OCI-LY1 (cell line): ENCODE measurements at regions not wholly inside any gene's neighbourhood (a gene's known extent, or its start where the extent isn't known, plus 50 kb on each side); places are given as distances from the start of the nearest gene placed in this dataset.

Experiments
- H2AFZ ChIP-seq: fragments of 200-600 bp; sonication (generic), shearing (Covaris generic); 2 replicates; pipeline ENCODE4 v1.6.0; 2014; ENCODE audit warnings: antibody characterized with exemption, mild to moderate bottlenecking, low read length
- H3F3A ChIP-seq: fragments of 200-600 bp; sonication (generic), shearing (Covaris generic); 2 replicates; pipeline ENCODE4 v1.6.0; 2014; ENCODE audit warnings: mild to moderate bottlenecking, antibody characterized with exemption, low read length, moderate library complexity; ENCODE audit not compliant: insufficient read depth
- H3K27ac ChIP-seq: fragments of 200-600 bp; sonication (generic); 2 replicates; pipeline ENCODE4 v1.5.1; 2014; ENCODE audit warnings: low read length, mixed run types, mild to moderate bottlenecking, low read depth; ENCODE audit not compliant: poor library complexity, severe bottlenecking
- H3K27me3 ChIP-seq: fragments of 200-600 bp; sonication (generic); 2 replicates; pipeline ENCODE4 v1.6.0; 2014; ENCODE audit warnings: antibody characterized with exemption, mild to moderate bottlenecking, low read length, moderate library complexity; ENCODE audit not compliant: insufficient read depth
- H3K36me3 ChIP-seq: fragments of 200-600 bp; sonication (generic); 2 replicates; pipeline ENCODE4 v1.6.1; 2014; ENCODE audit warnings: mild to moderate bottlenecking, antibody characterized with exemption, low read length, moderate library complexity, mixed read lengths; ENCODE audit not compliant: insufficient read depth
- H3K4me1 ChIP-seq: fragments of 200-600 bp; sonication (generic); 2 replicates; pipeline ENCODE4 v1.5.1; 2014; ENCODE audit warnings: mild to moderate bottlenecking, low read length, moderate library complexity; ENCODE audit not compliant: insufficient read depth, severe bottlenecking
- H3K4me2 ChIP-seq: fragments of 200-600 bp; sonication (generic), shearing (Covaris generic); 2 replicates; pipeline ENCODE4 v1.6.1; 2014; ENCODE audit warnings: low read length
- H3K4me3 ChIP-seq: fragments of 200-600 bp; sonication (generic); 2 replicates; pipeline ENCODE4 v1.5.1; 2014; ENCODE audit warnings: low read length, low read depth, mild to moderate bottlenecking, mixed read lengths; ENCODE audit not compliant: poor library complexity, severe bottlenecking
- H3K79me2 ChIP-seq: fragments of 200-600 bp; shearing (Covaris generic); 2 replicates; pipeline ENCODE4 v1.6.1; 2016; ENCODE audit warnings: mixed run types, low read length, mixed read lengths; ENCODE audit not compliant: insufficient read depth
- H3K9ac ChIP-seq: fragments of 200-600 bp; sonication (generic), shearing (Covaris generic); 2 replicates; pipeline ENCODE4 v1.6.1; 2014; ENCODE audit warnings: mild to moderate bottlenecking, low read length, mixed read lengths
- H3K9me2 ChIP-seq: fragments of 200-600 bp; sonication (generic), shearing (Covaris generic); 2 replicates; pipeline ENCODE4 v1.6.1; 2014; ENCODE audit warnings: low read depth, mild to moderate bottlenecking, low read length, mixed read lengths
- H3K9me3 ChIP-seq: fragments of 200-600 bp; shearing (Covaris generic); 2 replicates; pipeline ENCODE4 v1.6.1; 2014; ENCODE audit warnings: low read length, mixed read lengths
- H4K20me1 ChIP-seq: fragments of 200-600 bp; sonication (generic), shearing (Covaris generic); 2 replicates; pipeline ENCODE4 v1.6.0; 2016; ENCODE audit warnings: mild to moderate bottlenecking, low read length; ENCODE audit not compliant: insufficient read depth
- CTCF ChIP-seq: fragments of 200-600 bp; sonication (generic), shearing (Covaris generic); IDR thresholded peaks from 2 replicates; pipeline ENCODE4 v1.5.1; 2017; ENCODE audit warnings: mild to moderate bottlenecking, antibody characterized with exemption, low read length, moderate library complexity, mixed read lengths
- EZH2 ChIP-seq: fragments of 200-600 bp; sonication (generic), shearing (Covaris generic); IDR thresholded peaks from 2 replicates; pipeline ENCODE4 v1.8.0; 2017; ENCODE audit warnings: borderline replicate concordance, mixed run types, mild to moderate bottlenecking, antibody characterized with exemption, low read length, moderate library complexity, mixed read lengths

DNA sequence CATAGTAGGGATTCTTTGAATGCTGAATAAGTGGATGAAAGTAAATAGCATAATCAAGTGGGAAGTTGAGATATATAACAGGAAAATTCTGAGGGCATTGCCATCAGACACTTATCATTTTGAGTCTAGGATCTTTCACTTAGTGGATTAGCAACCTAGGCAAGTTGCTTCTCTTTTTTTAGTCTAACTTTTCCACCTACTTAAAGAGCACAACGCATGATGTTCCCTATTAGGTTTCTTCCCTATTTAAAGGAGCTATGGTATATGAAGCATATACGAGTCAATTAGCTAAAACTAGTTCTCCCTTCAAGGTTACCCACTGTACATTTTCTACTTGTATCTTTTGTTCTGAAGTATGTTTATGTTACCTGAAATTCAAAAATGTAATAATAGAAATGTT, 67.1 kb upstream of the HS3ST1 start:
- Histone ChIP-seq H3K9me3 (no peaks in the 10 kb centered on the region), H3K9me2 (no peaks in the 10 kb centered on the region), H3K4me3 (no peak overlapping the region), H3K4me2 (no peak overlapping the region), H3K4me1 (no peaks in the 10 kb centered on the region), H3K36me3 (no peaks in the 10 kb centered on the region), H3K27ac (no peak overlapping the region), H3K79me2 (no peaks in the 10 kb centered on the region), H2AFZ (no peak overlapping the region), H3K27me3 (no peaks in the 10 kb centered on the region), H4K20me1 (no peaks in the 10 kb centered on the region), H3K9ac (no peak overlapping the region), H3F3A (no peaks in the 10 kb centered on the region)
- TF ChIP-seq EZH2 (no peak), CTCF (no peak)

- Histone ChIP-seq H3K27me3 (no peaks in the 10 kb centered on the region), H4K20me1 (no peaks in the 10 kb centered on the region), H3K9me3 (no peaks in the 10 kb centered on the region), H3K4me3 (no peak overlapping the region), H3K9ac (no peak overlapping the region), H3K79me2 (no peaks in the 10 kb centered on the region), H3K36me3 (no peaks in the 10 kb centered on the region), H3K4me2 (no peak overlapping the region), H3K9me2 (no peaks in the 10 kb centered on the region), H3K27ac (no peak overlapping the region), H3F3A (no peaks in the 10 kb centered on the region), H3K4me1 (no peaks in the 10 kb centered on the region), H2AFZ (no peak overlapping the region)
- TF ChIP-seq CTCF (no peak), EZH2 (no peak)
Measured at GRCh38 chr4:11495291-11495690, 66.6 kb upstream of the HS3ST1 start.

DNA sequence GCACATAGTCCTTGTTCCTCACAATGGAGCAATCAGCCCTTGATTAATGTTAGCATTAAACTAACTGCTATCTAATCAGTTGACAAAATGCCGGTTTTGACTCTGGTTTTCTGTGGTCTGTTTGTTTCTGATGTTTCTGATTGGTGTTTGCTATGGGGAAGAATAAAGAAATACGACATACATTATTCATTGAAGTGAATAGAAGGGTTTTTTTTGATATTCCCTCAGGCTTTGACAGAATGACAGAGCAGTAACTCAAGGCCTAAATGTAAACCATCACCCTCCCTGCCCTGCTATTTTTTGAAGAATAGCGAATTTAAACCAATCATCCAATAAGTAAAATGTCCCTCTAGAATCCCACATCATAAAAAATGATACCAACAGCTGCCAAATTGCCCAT, 65.5 kb upstream of the HS3ST1 start:
- H4K20me1 ChIP-seq: no peaks in the 10 kb centered on the region
- H3K4me2 ChIP-seq: no peak overlapping the region
- H3K9me3 ChIP-seq: no peaks in the 10 kb centered on the region
- TF ChIP-seq CTCF (no peak), EZH2 (no peak)
- no peaks in the 10 kb centered on the region for H3K4me1 ChIP-seq
- no peaks in the 10 kb centered on the region for H3K79me2 ChIP-seq
- H3F3A ChIP-seq: no peaks in the 10 kb centered on the region
- no peak overlapping the region for H3K4me3 ChIP-seq
- H3K9ac ChIP-seq: no peak overlapping the region
- no peaks in the 10 kb centered on the region for H3K9me2 ChIP-seq
- H3K36me3 ChIP-seq: no peaks in the 10 kb centered on the region
- H2AFZ ChIP-seq: no peak overlapping the region
- no peak overlapping the region for H3K27ac ChIP-seq
- H3K27me3 ChIP-seq: no peaks in the 10 kb centered on the region
